ENCODE measurements at regions not wholly inside any gene's neighbourhood (a gene's known extent, or its start where the extent isn't known, plus 50 kb on each side); places are given as distances from the start of the nearest gene placed in this dataset.

DNA sequence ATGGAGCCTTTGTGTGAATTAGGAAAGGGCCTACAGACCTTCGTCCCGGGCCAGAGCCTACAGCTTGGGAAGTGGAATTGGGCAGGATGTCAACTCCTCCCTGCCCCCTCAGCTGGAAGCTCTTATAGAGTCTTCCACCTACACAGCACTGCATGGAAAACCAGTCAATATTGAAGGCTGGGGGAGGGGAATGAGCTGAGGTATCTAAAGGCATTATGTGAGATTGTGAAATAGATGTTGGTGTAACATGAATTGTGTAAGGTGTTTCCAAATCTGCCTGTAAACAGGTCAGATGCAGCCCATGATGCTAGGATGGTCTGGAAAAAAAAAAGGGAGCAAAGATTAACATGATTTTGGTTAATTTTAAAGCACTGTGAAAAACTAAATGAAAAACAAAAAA is 433.5 kb upstream of the POU3F3 start:
- DNase-seq: no peak

DNA sequence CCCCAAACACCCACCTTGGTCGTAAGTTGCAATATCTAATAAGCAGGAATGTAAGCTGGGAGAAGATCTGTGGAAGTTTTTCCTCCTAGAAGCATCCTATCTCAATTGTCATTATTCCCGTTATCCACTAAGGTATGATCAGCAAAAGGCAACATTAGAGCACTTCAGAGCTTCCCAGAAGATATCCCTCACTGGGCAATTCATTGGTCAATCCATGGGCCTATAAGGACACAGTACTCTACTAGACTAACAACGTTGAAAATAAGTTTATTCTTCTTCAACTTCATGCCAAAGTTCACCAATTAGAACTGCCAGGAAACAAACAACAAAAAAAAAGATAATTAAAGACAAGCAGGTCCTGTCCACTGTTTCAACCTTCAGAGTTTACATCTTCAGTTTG is 433.0 kb upstream of the POU3F3 start:
- DNase-seq: no peak

GRCh38 chr2:104425850-104426595 is 427.9 kb upstream of the POU3F3 start:
- no peak for DNase-seq

DNA sequence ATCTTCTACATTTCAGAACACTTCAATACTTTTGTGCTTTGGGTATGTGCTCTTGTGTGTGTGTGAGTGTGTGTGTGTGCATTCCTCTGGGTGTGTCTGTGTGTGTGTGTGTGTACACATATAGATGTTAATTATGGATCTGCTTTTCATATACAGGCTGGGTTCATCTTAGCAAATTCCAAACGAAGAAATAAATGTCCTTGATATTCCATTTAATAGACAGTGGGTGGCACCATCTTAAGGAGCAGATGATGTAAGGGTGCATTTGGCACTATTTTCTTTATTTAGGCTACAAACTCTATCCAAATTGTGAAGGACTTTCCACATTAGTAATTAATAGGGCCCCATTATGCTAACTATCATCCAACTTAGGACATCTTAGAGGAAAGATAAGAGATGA is 425.8 kb upstream of the POU3F3 start:
- DNase-seq: no peak

DNA sequence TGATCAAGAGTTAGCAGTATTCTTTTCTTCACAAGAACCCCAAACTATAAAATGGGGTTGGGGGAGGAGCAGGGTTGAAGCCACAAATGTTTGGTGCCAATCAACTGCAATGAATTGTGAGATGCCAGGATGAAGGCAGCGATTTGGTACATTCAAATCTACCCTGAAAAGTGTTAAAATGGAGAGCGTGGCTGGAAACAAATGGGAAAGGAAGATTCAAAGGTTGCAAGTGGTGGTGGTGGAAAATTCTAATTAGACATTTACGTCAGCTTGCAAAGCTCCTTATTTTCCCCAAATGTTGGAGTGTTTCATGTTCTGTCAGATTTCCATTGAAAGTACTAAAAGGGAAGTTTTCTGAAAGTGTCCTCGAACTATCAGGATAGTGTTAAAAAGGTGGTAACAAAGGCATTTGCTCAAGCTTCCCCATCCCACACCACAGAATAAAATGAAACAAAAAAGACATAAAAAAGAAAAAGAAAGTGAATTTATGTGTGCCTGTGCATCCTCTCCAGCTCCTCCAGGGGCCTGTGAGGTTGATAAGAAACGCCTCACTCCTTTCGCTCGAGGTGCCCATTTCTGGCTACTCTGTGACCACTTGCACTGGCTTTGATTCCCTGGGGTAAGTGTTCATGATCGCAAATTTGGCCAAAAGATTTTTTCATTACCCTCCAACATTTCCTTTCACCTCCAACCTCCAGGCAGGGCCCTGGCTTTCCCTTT is 424.1 kb upstream of the POU3F3 start:
- no peak for DNase-seq

DNA sequence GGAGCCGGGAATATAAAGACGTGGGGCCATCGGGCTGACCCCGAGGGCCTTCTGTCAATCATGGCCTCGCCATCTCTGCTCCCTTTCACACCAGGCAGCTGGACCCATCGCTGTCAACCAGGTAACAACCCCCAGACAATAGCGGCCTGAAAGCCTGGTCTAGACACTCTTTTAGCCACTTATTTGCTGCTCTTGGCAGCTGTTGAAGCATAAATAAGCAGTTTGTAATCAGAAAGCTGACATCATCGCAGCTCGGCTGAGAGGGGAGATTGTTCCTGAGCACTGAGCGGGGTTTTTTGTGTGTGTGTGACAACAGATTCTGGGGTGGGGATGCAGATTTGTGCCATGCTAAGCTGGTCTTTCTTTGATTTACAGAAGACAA is 423.6 kb upstream of the POU3F3 start:
- DNase-seq: no peak

DNA sequence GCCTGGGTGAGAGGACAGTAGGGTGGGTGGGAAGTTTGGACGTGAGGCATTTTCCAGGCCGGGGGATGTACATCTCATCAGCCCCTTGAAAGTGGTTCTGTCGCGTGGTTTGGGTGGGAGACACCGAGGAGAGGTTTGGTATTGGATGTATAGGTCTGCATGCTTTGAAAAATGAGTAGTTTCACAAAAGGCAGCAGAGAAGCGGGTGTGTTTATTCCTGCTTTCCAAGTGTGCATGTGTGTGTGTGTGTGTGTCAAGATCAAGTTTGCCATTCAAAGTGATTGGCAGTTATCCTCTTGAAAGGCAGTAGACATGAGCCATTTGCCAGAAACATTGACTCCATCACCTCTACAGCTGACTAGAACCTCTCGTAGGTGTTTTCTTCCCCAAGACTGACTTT is 423.1 kb upstream of the POU3F3 start:
- DNase-seq: no peak

- DNase-seq: no peak
Observed at GRCh38 chr2:104431701-104432121, 422.2 kb upstream of the POU3F3 start.

DNA sequence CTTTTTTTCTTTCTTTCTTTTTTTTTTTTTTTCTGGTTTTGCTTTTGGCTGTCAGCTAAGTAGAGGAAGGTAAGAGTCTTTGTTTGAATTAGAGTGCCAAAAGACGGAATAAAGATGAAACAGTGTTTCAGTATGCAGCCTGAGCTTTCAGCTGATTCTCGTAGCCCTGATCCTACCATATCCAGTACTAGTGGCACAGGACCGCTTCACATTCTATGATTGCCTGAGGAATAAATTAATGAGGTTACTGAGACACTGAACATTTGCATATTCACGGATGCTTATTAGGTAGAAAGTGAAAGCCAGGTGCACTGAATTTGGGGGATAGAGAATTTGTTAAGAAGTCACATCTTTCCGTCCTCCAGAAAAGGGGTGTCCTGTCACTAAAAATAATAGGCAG is 421.5 kb upstream of the POU3F3 start:
- no peak for DNase-seq

DNA sequence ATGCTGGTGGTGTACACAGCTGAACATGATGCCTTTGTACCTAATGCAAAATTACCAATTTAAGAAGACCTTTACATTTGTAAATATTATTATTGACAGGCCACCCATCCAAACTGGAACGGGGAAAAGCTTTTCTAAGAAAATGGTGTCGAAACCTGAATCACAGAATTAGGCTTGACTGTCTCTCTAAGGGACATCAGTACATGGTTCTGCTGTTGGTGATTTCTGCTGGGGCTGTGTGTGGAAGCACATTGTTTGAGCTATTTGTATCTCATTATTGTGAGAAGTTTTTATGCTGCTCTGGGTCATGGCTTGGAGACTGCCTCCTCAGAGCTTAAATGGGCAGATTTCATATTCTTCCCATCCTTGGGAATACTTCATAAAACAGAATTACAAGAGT is 420.9 kb upstream of the POU3F3 start:
- DNase-seq: no peak

DNA sequence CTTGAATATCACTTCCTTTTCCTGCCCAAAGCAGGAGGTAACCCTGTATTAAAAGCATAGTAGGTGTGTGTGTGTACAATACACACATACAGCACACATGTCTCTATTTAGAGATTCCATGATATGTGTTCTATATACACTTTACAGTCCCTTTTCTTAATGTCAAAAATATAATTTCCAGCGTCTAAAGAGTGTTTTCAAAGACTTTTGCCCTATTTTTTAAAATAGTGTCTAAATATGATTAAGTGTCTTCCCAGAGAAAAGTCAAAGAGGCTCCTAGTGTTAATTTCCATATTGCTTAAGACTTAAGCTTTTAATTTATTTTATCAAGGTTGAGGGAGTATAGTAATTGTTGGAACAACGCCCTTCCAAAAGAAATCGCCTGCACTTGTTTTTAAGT is 420.3 kb upstream of the POU3F3 start:
- no peak for DNase-seq

- DNase-seq: peak; percentile 75
Observed at GRCh38 chr2:104434318-104434792, 419.6 kb upstream of the POU3F3 start.

- DNase-seq: no peak
Observed at GRCh38 chr2:104434966-104435365, 418.9 kb upstream of the POU3F3 start.

DNA sequence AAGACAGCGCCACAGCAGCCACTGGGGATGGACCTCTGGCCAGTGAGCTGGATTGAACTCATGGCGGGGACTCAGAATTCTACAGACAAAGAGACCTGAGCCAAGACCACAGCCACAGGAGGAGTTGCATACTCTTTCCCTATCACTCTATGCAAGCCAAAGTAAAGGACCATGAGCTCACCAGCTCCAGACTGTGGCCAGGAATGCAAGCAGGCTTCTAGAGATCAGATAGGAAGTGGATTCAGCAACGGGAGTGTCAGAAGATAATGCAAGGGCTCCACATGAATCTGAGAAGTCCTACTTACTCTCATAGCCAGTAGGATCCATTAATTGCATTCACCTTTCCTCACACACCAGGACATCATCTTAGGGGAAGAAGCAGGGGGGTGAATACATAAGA is 415.4 kb upstream of the POU3F3 start:
- DNase-seq: no peak

DNA sequence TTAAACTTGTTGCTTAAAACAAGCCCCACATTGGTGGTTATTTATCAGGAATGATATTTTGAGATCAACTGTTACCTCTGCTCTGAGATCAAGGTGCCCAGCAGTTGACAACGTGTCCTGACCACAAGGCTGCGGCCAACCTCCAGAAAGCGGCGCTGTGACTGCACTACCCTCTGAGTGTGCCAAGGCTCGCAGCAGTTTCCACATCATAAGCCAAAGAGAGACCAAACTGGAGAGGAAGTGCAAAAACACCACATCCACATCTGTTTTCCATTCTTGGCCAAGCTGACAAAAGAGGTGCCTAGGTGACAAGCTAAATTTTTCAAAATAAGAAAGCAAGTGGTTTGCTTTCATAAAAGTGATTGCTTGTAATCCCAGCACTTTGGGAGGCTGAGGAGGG is 410.8 kb upstream of the POU3F3 start:
- peak; percentile 36 for DNase-seq

DNA sequence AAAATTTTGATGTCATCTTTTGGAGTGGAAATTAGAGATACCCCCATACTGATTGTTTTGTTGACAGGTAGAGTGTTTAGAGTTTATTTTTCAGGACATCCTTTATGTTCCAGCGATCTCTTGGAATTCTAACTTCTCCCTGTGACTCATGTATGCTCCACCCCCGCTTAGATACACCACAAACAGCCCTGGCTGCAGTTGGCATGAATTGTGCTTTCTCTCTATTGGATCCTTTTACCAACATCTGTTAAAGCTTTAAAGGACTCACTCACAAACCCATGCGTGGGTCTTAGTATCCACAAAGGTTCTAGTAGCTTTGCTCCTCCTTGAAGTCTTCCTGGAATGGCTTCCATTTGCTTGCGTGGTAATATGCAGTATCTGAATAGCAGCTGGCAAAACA is 409.5 kb upstream of the POU3F3 start:
- DNase-seq: no peak

DNA sequence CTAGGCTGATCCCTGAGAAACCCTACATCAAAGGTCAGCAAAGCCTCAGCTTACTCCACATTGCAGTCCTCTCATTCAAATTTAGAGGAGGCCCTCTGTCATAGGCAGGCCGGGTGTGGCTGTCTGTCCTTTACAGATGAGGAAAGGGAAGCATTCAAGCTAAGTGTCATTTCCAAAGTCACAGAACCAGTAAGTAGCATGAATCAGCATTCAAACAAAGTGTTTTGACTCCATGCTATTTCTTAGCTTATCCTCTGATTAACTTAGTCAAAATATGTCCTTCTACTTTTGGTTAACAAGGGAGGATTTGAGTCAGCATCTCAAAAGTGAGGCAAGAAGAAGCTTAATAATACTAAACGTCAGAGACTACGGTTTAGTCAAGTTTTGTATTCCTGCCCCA is 409.0 kb upstream of the POU3F3 start:
- peak; percentile 66 for DNase-seq

- DNase-seq: no peak
Observed at GRCh38 chr2:104447831-104448434, 406.0 kb upstream of the POU3F3 start.

GRCh38 chr2:104448661-104449440 is 405.1 kb upstream of the POU3F3 start:
- DNase-seq: no peak

GRCh38 chr2:104452558-104452957 is 401.4 kb upstream of the POU3F3 start:
- no peak for DNase-seq

DNA sequence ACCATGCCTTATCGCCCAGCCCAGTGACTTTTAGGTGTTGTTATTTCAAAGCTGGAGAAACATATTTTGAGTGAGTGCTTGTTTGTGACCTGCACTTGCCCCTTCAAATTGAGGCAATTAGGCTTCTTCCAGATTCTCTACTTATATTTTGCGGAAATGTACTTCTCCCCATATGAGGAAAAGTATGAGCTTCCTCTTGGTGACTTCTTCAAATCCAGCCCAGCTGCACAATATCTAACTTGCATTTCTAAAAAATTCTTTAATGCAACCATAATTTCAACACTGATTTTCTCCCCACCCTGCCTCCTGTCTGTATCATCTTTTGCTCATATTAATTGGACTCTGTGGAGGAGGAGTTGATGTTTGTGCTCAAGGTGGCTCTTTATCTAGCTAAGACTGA is 391.2 kb upstream of the POU3F3 start:
- no peak for DNase-seq

DNA sequence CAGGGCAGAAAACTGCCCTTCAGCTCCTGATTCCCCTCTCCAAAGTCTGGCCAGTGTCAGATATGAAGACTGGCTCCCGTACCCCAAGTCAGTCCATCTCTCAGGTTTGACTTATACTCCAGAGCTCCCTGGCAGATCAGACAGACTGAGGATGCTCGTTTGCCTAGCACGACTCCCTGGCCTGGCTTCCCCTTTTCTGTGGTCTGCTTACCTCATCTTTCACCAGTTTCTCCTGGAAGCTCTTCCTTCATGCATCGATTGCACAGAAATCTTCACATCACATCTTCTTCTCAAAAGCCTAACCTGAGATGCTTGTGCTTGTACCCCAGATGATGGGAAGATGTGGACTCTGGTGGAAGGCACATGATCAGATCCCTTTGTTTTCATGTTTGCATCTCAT is 387.9 kb upstream of the POU3F3 start:
- no peak for DNase-seq

DNA sequence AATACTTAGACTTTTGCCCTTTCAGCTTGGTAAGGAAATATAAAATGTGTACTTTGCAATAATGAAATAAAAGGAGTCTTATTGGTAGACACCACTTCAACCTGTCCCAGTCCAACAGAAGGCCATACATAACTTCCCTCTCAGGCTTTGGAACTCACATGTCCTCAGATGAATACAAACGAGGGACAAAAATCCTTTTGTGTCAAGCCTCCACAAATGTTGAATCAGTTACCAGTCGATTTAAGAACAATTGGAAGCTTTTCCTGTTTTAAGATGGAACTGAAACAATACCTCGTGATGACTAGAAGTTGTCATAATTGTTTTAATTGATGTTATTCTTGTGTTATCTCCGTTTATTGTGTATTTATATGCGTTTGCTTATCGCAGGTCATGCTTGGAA is 385.1 kb upstream of the POU3F3 start:
- DNase-seq: no peak

All from activated CD4-positive, alpha-beta T cell treated with anti-CD3 and anti-CD28 coated beads, Interleukin-10, Interleukin-2, amounts not matched to agents 100 ng/mL and 50 ng/mL, durations not matched to agents 16 hours and 8 hours (primary cell).